GM21786 (cell line): ENCODE measurements at regions not wholly inside any gene's neighbourhood (a gene's known extent, or its start where the extent isn't known, plus 50 kb on each side); places are given as distances from the start of the nearest gene placed in this dataset.
"Not testable (repeated sequence)": the region's sequence is repeated elsewhere in the genome, so short reads cannot be mapped to it uniquely, and the experiment has no call there.

ENCODE experiments used
- ATAC-seq: cut with Tn5 transposase; IDR thresholded peaks from one replicate; pipeline ENCODE4 v1.9.1; 2021; ENCODE audit not compliant: unreplicated experiment

DNA sequence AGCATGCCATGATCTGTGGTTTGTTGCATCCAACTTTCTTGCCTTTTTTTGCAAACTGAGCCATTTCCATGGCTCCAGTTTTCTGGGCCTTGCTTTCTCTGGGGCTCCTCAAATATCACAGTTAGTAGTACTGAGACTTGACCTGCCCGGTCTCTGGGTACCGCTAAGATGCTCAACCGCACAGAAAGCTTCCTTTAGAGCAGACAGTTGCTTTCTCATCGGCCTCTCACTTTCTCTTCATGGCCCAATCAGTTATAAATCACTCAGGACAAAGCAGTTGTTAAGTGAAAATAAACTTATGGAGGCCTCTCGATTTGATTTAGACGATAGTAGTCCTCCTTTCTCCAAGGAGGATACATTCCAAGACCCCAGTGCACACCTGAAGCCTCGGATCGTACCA, 141.2 kb upstream of the ASB18 start:
- no peak for ATAC-seq

DNA sequence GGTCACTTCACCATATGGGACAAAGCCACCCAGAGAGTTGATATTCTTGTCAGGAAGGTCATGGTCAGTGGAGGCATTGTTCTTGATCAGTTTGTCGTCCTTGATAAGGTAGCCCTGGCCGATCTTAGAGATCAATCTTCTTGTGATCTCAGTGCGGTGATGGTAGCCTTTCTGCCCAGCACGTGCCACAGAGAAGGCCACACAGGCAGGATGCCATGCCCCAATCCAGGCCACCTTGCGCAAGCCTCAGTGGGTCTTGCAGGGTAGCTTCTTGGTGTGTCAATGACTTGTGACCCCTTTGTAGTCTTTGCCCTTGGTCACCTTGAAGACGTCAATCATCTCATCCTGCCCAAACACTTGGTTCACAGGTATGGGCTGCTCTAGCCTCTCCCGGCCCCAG, 143.9 kb upstream of the ASB18 start:
- no peak for ATAC-seq

DNA sequence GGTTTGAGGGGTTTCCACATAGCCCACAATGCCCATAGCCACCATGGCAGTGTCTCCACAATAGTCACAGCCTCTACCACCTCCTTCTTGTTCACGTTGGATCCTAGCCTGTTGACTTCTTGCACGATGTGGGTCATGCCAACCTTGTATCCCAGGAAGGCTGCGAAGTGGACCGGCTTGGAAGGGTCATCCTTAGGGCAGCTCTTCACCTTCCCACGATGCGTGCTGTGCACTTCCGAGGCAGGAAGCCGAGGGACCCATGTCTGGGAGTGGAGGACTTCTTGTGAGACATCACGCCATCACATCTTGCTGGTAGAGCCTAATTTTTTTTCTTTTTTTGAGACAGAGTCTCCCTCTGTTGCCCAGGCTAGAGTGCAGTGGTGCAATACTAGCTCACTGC, 144.6 kb upstream of the ASB18 start:
- ATAC-seq, result no peak

DNA sequence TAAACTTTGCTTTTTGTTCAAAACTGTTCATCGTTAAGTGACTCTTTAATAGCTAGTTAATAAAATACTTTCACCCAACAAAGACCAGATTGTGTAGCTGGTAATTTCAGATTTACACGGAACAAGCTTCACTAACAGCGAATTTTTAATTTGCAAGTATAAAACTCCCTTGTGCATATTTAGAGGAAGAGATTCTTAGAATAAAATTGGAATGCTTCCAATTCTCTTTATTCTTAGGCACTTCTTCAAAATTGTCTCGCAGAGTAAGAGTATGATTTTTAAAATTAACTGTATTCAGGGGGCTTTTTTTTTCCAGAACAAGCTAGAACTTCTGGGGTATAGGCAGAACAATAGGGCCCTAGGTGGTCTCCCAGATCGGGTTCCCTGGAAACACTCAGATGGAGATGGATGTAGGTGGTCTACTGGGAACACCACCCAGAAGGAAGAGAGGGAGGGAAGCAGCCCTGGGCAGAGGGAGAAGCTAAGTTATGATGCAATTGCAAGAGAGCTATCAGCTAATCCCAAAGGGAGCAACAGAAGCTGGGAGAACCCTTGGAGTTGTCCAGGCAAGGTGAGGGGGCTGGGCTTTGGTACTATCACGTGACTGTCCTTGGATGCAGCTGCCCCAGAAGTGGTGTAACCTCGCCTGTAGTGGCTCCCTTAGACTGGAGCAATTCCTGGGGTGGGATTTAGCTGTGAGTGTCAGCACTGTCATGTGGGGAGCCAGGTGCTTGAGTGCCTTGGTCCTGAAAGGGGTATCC, 151.7 kb upstream of the ASB18 start:
- ATAC-seq, result no peak

DNA sequence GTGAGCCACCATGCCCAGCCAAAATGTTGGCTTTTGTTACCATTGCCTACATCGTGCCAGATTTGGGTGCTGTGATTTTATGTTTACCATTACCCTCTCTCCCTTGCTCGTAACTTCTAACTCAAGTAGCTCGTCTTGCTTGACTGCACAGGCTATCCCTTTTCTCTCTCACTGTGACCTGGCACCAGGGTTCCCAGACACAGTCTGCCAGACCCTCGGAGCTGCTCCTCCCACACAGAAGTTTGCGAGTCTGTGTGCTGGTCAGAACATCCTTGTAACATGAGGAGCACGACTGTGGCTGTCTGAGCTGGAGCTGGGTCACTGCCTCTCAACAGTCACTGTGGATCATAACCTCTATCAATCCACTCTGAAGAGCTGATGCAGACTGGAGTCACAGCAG, 152.5 kb upstream of the ACKR3 start:
- no peak for ATAC-seq

DNA sequence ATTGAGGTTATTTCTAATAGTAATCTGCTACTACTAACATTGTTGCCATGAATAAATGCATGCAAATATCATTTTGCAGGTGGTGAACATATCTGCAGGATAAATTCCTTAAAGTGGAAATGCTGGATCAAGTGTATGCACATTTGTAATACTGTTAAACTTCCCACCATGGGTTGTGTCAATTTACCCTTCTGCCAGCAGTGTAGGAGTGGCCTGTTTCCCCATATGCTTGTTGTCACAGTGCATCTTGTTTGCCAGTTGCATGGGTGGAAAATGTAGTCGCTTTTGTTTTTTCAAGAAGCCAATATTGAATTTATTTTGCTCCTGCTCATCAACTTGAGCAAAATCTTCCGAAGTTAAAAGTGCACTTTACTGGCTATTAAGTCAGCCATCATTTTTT, 139.0 kb upstream of the ACKR3 start:
- ATAC-seq, result no peak

DNA sequence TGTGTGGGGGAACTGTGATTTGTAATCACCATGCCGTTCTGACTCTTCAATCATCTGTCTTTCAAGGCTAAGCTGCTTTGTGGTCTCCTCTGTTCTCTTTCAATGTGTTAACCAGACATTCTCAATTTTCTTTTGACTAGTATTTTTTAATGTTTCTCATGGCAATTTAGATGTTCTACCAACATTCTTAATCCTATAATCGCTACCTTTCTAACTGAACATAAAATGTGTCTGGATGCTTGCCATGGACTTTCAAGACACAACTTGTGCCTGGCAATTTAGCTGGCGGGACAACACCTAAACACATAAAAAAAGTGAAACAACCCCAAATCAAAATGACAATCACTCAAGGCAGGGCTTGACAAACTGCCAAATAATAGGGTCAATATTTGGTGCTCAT, 135.0 kb upstream of the ACKR3 start:
- no peak for ATAC-seq

DNA sequence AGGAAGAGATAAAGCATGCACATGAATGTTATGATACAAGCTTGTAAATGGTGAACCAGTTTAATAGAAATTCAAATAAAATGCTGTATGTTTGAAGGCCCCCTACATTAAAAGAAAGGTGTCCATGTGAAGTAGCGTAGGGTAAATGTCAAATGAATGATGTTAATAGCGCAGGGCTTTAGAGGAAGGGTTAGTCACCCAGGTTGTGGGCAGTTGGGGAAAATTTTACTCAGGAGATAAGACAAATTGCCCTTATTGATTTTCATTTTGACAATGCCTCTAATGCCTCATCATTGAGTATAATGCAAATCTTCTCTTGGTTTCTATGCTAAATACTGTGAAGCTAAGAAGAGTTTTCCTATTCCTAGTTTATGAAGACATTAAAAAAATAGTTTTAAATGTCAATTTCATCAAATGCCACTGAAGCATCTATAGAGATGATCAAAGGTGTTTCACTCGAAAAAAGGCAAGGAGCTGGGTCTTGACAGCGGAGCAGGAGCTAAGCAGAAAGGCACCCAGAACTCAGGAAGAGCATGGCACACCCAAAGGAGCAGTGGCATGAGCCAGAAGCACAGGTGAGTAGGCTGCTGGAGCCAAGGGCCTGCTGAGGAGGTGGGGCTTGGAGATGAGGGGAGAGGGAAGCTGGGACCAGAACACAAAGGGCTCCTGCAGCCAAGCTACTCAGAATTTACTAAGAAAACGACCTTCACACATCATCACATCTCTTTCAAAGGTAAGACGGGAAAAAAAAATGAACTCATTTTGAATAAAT, 129.3 kb upstream of the ACKR3 start:
- no peak for ATAC-seq

DNA sequence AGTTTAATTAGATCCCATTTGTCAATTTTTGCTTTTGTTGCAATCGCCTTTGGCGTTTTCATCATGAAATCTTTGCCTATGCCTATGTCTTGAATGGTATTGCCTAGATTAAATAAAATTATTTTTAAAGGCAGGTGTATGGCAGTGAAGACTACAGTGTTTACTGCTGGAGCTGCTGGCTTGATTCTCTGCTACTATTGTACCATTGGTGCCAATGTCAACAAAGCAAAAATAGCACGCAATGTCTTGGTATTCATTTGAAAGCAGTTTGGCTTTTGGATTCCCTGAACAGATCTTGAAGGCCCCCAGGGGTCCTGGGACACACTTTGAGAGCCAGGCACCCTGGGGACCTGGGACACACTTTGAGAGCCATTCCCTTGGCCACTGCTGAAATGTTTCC, 125.4 kb upstream of the ACKR3 start:
- ATAC-seq, result no peak

DNA sequence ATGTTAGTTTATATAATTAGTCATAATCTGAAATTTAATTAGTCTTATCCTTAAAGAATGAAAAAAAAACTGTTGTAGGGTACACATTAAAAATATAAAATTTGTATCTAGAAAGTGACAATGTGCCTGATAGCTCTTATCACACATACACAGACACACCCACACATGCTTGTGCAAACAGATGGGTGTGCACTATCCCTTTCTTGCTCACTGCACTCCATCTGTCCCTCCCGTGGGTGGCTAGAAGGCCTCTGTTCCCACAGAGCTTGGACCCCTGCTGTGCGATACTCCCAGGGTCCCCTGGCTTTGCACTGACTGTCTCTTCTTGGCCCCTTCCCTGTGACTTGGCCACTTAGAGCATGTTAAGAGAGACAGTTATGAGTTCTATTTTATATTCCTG, 123.9 kb upstream of the ACKR3 start:
- no peak for ATAC-seq

DNA sequence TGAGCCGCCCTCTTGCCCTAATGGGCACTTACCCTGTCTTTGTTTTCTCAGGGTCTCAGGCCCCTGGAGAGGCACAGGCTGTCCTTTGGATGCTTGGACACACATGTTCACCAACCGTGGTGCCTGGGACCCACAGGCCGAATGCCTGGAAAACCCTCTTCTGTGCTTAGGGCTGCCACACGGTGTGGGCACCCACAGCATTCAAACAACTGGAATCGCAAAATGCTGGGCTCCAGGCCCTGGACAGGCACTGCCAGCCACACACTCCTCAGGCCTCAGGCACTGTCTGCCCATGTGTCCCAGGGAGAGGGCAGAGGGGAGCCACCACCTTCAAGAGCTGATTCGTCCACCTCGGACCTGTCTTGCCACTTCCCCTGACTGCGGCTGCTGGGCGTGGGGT, 123.1 kb upstream of the ACKR3 start:
- no peak for ATAC-seq

DNA sequence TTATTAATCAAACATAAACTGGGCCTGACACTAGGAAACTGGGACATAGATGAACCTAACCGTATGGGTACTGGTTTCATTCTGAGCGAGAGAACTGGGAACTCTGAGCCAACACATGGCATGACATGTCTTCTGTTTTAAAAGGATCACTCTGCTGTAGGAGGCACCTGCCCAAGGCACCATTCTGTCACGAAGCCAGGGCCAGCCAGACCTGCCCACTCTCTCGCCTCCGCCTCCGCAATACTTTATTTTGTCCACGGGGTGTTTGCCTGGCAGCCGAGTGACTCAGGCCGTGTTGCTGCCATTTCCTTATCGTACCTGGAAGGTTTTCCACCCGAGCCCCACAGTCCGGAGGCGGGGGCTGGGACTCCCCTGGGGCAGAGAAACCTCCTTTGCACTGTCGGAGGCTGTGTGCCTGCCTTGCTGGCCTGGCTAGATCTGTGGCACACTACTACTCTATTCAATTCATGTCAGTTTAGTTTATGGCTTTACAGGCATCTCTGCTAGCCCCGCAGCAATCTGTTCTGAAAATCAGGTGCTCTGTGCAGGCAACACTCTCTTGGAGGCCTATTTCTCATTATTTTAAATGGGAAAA, 120.4 kb upstream of the ACKR3 start:
- no peak for ATAC-seq

DNA sequence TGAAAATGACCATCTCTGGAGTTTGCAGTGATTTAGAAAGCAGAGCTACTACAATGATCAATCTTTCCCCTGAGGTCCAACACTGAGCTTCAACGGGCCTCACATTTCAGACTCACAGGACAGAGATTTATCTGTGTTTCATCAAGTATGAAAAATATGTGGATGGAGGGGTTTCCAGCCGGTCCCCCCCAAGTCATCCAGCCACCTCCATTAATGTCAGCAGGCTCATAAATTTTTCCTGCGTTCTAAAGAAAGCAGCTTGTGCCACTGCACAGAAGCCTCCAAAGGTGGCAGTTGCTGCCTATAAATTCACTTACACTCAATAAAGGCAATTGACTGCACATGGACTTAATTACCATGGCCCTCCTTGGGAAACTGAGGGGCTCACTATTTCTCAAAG, 117.4 kb upstream of the ACKR3 start:
- ATAC-seq, result no peak

DNA sequence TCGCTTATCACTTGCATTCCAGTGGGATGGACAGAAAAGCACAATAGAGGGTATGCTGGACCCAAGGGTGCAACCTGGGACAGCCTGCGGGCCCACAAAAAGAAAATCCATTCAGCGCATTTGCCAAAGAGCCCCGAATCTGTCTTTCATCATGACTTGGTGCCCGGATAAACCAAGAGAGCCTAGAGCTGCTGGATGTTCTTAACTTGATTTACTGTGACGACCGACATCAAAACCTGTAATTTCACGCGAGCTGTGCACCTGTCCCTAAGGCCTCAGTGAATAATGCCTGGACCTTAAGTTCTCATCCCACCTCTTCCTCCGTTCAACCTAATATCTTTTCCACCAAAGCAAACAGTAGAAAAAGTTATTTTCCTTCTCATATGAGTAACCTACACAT, 115.5 kb upstream of the ACKR3 start:
- ATAC-seq, result no peak

DNA sequence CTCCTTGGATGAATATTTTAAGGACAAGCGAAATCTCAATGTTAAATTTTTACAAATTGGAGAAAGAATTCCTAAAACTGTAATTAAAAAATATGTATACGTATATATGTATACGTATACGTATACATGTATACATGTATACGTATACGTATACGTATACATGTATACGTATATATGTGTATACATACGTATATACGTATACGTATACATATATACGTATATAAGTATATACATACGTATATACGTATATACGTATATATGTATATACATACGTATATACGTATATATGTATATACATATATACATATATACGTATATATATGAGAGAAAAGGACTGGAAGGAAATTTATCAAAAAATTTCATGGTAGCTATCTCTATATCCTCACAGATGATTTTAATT, 110.2 kb upstream of the ACKR3 start:
- no peak for ATAC-seq

DNA sequence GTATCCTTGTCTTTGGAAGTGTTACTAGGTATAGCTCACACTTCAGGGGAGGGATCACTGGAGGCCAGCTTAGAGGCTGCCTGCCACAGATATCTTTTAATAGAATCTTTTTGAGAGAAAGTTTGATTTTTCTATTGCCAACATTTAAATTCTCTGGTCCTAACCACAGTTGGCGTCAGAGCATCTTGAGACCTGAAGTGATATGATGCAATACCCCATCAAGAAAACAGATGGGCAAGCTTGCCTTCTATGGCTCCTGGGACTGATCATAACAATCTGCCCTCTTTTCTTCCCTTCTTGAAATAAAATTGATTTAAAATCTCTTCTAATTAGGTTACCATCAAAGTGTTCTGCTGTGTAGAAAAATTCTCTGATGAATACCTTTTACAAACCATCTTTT, 105.5 kb upstream of the ACKR3 start:
- no peak for ATAC-seq

DNA sequence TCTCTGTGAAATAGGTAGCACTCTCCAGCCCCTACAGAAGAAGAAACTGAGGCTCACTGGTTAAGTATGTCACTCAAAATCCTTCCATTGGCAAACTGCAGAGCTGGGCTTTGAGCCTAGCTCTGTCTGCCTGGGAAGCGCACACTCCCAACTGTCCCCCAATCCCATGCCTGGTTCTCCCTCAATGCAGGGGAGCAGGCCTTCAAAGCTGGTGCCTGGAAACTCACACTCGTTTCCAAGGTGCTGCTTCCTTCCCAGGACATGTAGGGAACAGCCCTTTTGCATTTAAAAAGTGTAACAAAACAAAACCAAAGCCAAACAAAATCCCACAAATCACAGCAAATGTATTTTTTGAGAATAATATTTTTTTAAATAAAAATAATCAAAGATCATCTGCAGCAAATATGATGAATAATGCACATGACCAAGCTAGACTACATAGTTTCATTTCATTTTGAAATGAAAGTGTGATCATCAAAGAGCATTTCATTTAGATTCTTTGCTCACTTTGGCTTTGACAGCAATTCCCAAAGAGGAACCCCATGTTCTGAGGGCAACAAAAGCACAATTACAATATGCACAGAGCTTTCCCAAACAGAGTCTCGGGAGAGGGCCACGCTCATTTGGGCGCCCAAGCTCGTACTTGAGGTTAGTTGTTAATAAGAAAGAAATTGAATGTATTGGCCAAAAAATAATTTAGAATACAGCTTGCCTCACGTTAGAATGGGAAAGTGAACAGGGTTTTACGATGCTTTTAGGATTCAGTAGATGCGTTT, 96.7 kb upstream of the ACKR3 start:
- no peak for ATAC-seq

DNA sequence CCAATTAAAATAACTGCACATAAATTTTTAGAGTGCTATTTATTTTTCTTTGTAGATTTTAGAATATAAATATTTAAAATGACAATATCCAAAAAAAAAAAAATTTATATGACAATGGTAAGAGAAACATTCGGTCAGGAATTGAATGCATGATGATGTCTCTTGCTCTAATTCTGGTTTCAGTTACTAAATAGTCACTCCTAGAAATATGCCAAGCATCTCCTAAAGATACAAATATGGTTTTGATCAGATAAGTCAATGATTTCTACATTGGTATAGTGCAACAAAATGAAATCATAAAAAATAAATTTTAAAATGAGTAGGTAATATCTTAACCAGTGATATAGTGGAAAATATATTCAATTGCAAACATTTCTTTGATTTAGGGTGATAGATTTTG, 95.9 kb upstream of the ACKR3 start:
- ATAC-seq, result no peak

DNA sequence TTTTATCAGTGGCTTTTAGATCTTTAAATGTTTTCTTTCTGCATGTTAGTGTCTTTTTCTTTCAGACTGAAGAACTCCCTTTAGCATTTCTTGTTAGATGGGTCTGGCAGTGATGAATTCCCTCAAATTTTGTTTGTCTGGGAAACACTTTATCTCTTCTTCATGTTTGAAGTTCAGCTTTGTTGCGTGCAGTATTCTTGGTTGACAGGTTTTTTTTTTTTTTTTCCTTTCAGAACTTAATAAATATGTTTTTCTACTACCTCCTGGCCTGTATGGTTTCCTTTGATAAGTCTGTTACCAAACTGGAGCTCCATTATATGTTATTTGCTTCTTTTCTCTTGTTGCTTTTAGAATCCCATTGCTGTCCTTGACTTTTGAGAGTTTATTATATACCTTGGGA, 89.8 kb upstream of the ACKR3 start:
- ATAC-seq, result no peak

DNA sequence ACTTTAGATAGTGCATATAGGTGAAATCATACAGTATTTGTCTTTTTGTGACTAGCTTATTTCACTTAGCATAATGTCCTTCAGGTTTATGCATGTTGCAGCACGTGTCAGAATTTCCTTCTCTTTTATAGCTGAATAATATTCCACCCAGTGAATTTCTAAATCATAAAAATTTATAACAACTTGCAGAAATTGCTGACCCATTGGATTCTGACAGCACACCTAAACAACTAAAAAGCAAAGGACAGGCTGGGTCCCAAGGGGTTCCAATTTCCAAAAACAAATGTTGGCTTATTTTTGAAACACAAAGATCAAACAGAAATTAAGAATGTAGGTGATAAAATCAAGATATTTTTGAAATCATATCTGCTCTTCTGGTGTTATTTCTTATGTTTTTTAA, 86.5 kb upstream of the ACKR3 start:
- ATAC-seq, result no peak

DNA sequence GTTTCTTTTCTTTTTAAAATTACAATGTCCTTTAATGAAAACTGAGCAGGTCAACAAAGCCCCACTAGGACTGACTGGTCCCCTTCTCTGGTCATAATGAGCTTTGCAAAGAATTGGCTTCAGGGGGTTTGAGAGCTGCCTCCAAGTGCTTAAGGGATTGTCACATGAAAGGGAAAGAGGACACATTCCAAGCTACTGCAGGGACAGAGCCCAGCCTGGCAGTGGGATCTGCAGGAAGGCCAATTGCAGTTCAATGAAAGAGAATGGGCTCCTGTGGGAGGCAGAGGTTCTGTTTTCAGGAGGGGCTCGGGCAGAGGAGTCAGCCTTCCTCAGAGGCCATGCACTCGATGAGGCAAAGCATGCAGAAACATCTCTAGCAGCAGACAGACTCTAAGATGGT, 84.1 kb upstream of the ACKR3 start:
- no peak for ATAC-seq

DNA sequence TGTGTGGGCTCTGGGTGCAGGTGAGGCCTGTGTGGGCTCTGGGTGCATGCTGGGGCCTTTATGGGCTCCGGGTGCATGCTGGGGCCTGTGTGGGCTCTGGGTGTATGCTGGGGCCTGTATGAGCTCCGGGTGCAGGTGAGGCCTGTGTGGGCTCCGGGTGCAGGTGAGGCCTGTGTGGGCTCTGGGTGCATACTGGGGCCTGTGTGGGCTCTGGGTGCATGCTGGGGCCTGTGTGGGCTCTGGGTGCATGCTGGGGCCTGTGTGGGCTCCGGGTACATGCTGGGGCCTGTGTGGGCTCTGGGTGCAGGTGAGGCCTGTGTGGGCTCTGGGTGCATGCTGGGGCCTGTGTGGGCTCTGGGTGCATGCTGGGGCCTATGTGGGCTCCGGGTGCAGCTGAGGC, 80.5 kb upstream of the ACKR3 start:
- not testable (repeated sequence) for ATAC-seq
